GM12878 (cell line): ENCODE measurements at regions not wholly inside any gene's neighbourhood (a gene's known extent, or its start where the extent isn't known, plus 50 kb on each side); places are given as distances from the start of the nearest gene placed in this dataset.

ENCODE experiments used
- ATAC-seq: fragments of 200-7000 bp; cut with Tn5 transposase; 3 replicates; pipeline ENCODE4 v1.9.1; 2020; ENCODE audit warnings: mild to moderate bottlenecking, moderate library complexity
- BruUV-seq: library from RNA; stranded (reverse); fragments of 400-500 nt; replicated peaks from 2 replicates; lab custom pipeline; 2021; lab: Mats Ljungman, UMichigan
- CTCF ChIA-PET: fragments of 300-600 bp; sonication (Branson Sonifier 250); formaldehyde crosslinking; extraction: SDS; loops from one replicate; lab custom pipeline; 2021; ENCODE audit warnings: inconsistent platforms; lab: Yijun Ruan, JAX
- POLR2A ChIA-PET: fragments of 350-600 bp; formaldehyde crosslinking; extraction: SDS; loops from one replicate; lab custom pipeline; 2021; ENCODE audit warnings: inconsistent platforms; lab: Charles Lee
- RAD21 ChIA-PET: fragments of 300-600 bp; sonication (Branson Sonifier 250); formaldehyde crosslinking; loops from one replicate; lab custom pipeline; 2023; ENCODE audit warnings: antibody characterized with exemption; ENCODE audit not compliant: unreplicated experiment; lab: Charles Lee
- SMC1A ChIA-PET: fragments of 300-600 bp; sonication (Branson Sonifier 250); formaldehyde crosslinking; loops from one replicate; lab custom pipeline; 2023; ENCODE audit not compliant: unreplicated experiment, uncharacterized antibody; lab: Charles Lee
- DNase-seq: peaks from one replicate; pipeline ENCODE4 v3.0.0-alpha.2; 2011; ENCODE audit warnings: low read depth, low spot score
- FAIRE-seq: peaks from 3 replicates; lab custom pipeline; 2011; peaks lifted over from hg19 to GRCh38; lab: Jason Lieb, UNC
- H2AFZ ChIP-seq: 2 replicates; pipeline ENCODE4 v1.6.0; 2011; ENCODE audit warnings: low read depth, low read length, control low read depth; ENCODE audit not compliant: control insufficient read depth
- H3K27ac ChIP-seq: 2 replicates; pipeline ENCODE4 v1.5.1; 2011; ENCODE audit warnings: control low read depth; ENCODE audit not compliant: control insufficient read depth, insufficient read depth
- H3K27me3 ChIP-seq, 2 experiments: replicated peaks in 1 of 2; 2 replicates each; pipeline versions ENCODE4 v1.6.0 to v1.6.1; 2011; ENCODE audit warnings: low read length in 1 of 2; ENCODE audit not compliant: control insufficient read depth in 2 of 2, insufficient read depth in 2 of 2
- H3K36me3 ChIP-seq, 2 experiments: 2 replicates each; pipeline ENCODE4 v1.5.1; 2011; ENCODE audit warnings: low read length in 1 of 2; ENCODE audit not compliant: control insufficient read depth in 2 of 2, insufficient read depth in 2 of 2
- H3K4me1 ChIP-seq: 2 replicates; pipeline ENCODE4 v1.6.1; 2011; ENCODE audit warnings: mild to moderate bottlenecking, low read length, moderate library complexity, mixed read lengths; ENCODE audit not compliant: control insufficient read depth, insufficient read depth
- H3K4me2 ChIP-seq: 2 replicates; pipeline ENCODE4 v1.6.0; 2011; ENCODE audit warnings: control low read depth; ENCODE audit not compliant: control insufficient read depth, insufficient read depth
- H3K4me3 ChIP-seq: fragments of 200-600 bp; sonication (generic); 2 replicates; pipeline ENCODE4 v1.5.1; 2016
- H3K79me2 ChIP-seq: 2 replicates; pipeline ENCODE4 v1.6.0; 2011; ENCODE audit warnings: low read length; ENCODE audit not compliant: control insufficient read depth, insufficient read depth
- H3K9ac ChIP-seq: 2 replicates; pipeline ENCODE4 v1.8.0; 2011; ENCODE audit warnings: low read length, control low read depth, mixed read lengths; ENCODE audit not compliant: control insufficient read depth, insufficient read depth
- H3K9me3 ChIP-seq: replicated peaks from 3 replicates; pipeline ENCODE4 v1.5.1; 2011; ENCODE audit warnings: mild to moderate bottlenecking, low read length; ENCODE audit not compliant: control insufficient read depth, insufficient read depth
- H4K20me1 ChIP-seq: 2 replicates; pipeline ENCODE4 v1.6.0; 2011; ENCODE audit not compliant: control insufficient read depth, insufficient read depth
- BACH1 ChIP-seq: fragments of 450-650 bp; IDR thresholded peaks from 2 replicates; pipeline ENCODE4 v1.6.1; 2017; ENCODE audit warnings: mild to moderate bottlenecking, borderline replicate concordance
- CBX5 ChIP-seq: sonication (generic); IDR thresholded peaks from 2 replicates; pipeline ENCODE4 v1.6.1; 2016; ENCODE audit warnings: low read depth, moderate library complexity, mild to moderate bottlenecking, inconsistent platforms
- CHD1 ChIP-seq: IDR thresholded peaks from 2 replicates; pipeline ENCODE4 v1.6.1; 2012; ENCODE audit warnings: low read depth, low read length, improper control_type of control experiment
- EED ChIP-seq: sonication (generic); IDR thresholded peaks from 2 replicates; pipeline ENCODE4 v1.6.1; 2016; ENCODE audit warnings: antibody characterized with exemption, low read depth
- ELK1 ChIP-seq: IDR thresholded peaks from 2 replicates; pipeline ENCODE4 v1.6.1; 2012; ENCODE audit warnings: low read depth, low read length, improper control_type of control experiment
- HSF1 ChIP-seq: fragments of 150-350 bp; IDR thresholded peaks from 2 replicates; pipeline ENCODE4 v1.6.1; 2014; ENCODE audit warnings: mild to moderate bottlenecking, low read depth, low read length
- IKZF1 ChIP-seq: fragments of 450-650 bp; conservative IDR thresholded peaks from 2 replicates; pipeline ENCODE4 v1.6.1; 2017; ENCODE audit warnings: antibody characterized with exemption, mild to moderate bottlenecking
- MXI1 ChIP-seq: fragments of 150-350 bp; IDR thresholded peaks from 2 replicates; pipeline ENCODE4 v1.6.1; 2011; ENCODE audit warnings: low read depth, mild to moderate bottlenecking, inconsistent platforms, low read length, improper control_type of control experiment
- NFXL1 ChIP-seq: fragments of 450-650 bp; IDR thresholded peaks from 2 replicates; pipeline ENCODE4 v1.6.1; 2017; ENCODE audit warnings: antibody characterized with exemption, mild to moderate bottlenecking, borderline replicate concordance
- RAD21 ChIP-seq: IDR thresholded peaks from 2 replicates; pipeline ENCODE4 v1.6.1; 2011; ENCODE audit warnings: mild to moderate bottlenecking, low read depth, low read length, moderate library complexity; ENCODE audit not compliant: insufficient read depth
- RUNX3 ChIP-seq: IDR thresholded peaks from 2 replicates; pipeline ENCODE4 v1.6.1; 2012; ENCODE audit warnings: low read length, inconsistent platforms
- SP1 ChIP-seq: IDR thresholded peaks from one replicate; pipeline ENCODE4 v1.6.1; 2011; ENCODE audit warnings: low read depth, low read length
- TCF3 ChIP-seq: IDR thresholded peaks from 2 replicates; pipeline ENCODE4 v1.6.1; 2012; ENCODE audit warnings: low read depth, mild to moderate bottlenecking, low read length, borderline replicate concordance; ENCODE audit not compliant: insufficient read depth
- ZNF274 ChIP-seq: IDR thresholded peaks from one replicate; pipeline ENCODE4 v1.8.0; 2011; ENCODE audit not compliant: insufficient read length, insufficient read depth
- WGBS: methylation state at CpG from one replicate; pipeline ENCODE4 v1.1.6; 2016; ENCODE audit warnings: low lambda C conversion rate; ENCODE audit not compliant: insufficient replicate concordance, insufficient coverage; ENCODE audit errors: missing lambda C conversion rate; 5-methylcytosine and 5-hydroxymethylcytosine counted together
- in situ Hi-C: fragments of 300-500 bp; cut with MboI; formaldehyde crosslinking; loops from 9 replicates; pipeline ENCODE4 v1.14.3; 2018; ENCODE audit warnings: mixed read lengths
- intact Hi-C: fragments of 100-400 bp; cut with micrococcal nuclease; formaldehyde crosslinking; loops from one replicate; pipeline ENCODE4 v1.14.2; 2022; ENCODE audit not compliant: unreplicated experiment

GRCh38 chr2:226030788-226031646, 631.5 kb downstream of the NYAP2 start:
- ATAC-seq (peak; percentile 56; the same call in 2 of the 3 replicates), FAIRE-seq (no peak), DNase-seq (no peak)
- H3K27me3 ChIP-seq, result peaks cover 2 to 4% of the 10 kb centered on the region in 2 experiments; a peak in 1 of 4 replicates
- in situ Hi-C loops, result no loop called here
- RAD21 ChIA-PET, result no interaction called here
- H3K9me3 ChIP-seq, result no peaks in the 10 kb centered on the region
- H3K4me2 ChIP-seq, result no peak overlapping the region
- WGBS, result under 1% methylated on average over 34 of the region's 34 CpGs
- TF ChIP-seq IKZF1 (no peak), MXI1 (no peak), BACH1 (no peak), RAD21 (no peak), SP1 (no peak), ZNF274 (no peak), CHD1 (no peak), HSF1 (no peak), TCF3 (no peak), CBX5 (no peak), RUNX3 (no peak), NFXL1 (no peak), ELK1 (no peak), EED (no peak)
- no peak overlapping the region for H2AFZ ChIP-seq
- SMC1A ChIA-PET, result no interaction called here
- H3K4me3 ChIP-seq, result no peak overlapping the region
- intact Hi-C loops, result no loop called here
- POLR2A ChIA-PET, result no interaction called here
- H3K9ac ChIP-seq, result no peak overlapping the region
- no peaks in the 10 kb centered on the region for H3K36me3 ChIP-seq
- no peaks in the 10 kb centered on the region for H3K4me1 ChIP-seq
- H3K79me2 ChIP-seq, result no peaks in the 10 kb centered on the region
- BruUV-seq, result no TSS peak
- no peak overlapping the region for H3K27ac ChIP-seq
- CTCF ChIA-PET, result interaction anchor here (0.6 kb wide), 1 partner anchor 1206 kb away, joined by 3 read pairs; no protein-coding TSS in a partner anchor
- no peaks in the 10 kb centered on the region for H4K20me1 ChIP-seq
